Keratinocyte (primary cell): ENCODE measurements at regions not wholly inside any gene's neighbourhood (a gene's known extent, or its start where the extent isn't known, plus 50 kb on each side); places are given as distances from the start of the nearest gene placed in this dataset.
A peak's percentile ranks its signal among the peaks of the same experiment; 100 is the strongest.

Experiments
- DNase-seq: peaks from one replicate; pipeline ENCODE4 v3.0.0-alpha.2; 2011; ENCODE audit warnings: low read depth, missing footprints, low spot score
- FAIRE-seq: peaks from 2 replicates; lab custom pipeline; 2011; peaks lifted over from hg19 to GRCh38; lab: Jason Lieb, UNC
- H2AFZ ChIP-seq: 2 replicates; pipeline ENCODE4 v1.6.0; 2012; ENCODE audit warnings: low read length, control low read depth, inconsistent platforms; ENCODE audit not compliant: control insufficient read depth
- H3K27ac ChIP-seq: 2 replicates; pipeline ENCODE4 v1.5.1; 2011; ENCODE audit warnings: low read length; ENCODE audit not compliant: control insufficient read depth, insufficient read depth
- H3K27me3 ChIP-seq: 3 replicates; pipeline ENCODE4 v1.6.0; 2011; ENCODE audit warnings: low read length; ENCODE audit not compliant: control insufficient read depth, insufficient read depth; ENCODE audit errors: extremely low read depth
- H3K36me3 ChIP-seq, 2 experiments: 2 replicates in 1 of 2; 3 replicates in 1 of 2; pipeline ENCODE4 v1.5.1; 2011; ENCODE audit warnings: low read length in 2 of 2, mild to moderate bottlenecking in 1 of 2; ENCODE audit not compliant: control insufficient read depth in 2 of 2, insufficient read depth in 2 of 2; ENCODE audit errors: extremely low read depth in 1 of 2
- H3K4me1 ChIP-seq: 3 replicates; pipeline ENCODE4 v1.5.1; 2011; ENCODE audit warnings: low read length; ENCODE audit not compliant: control insufficient read depth, insufficient read depth; ENCODE audit errors: extremely low read depth
- H3K4me2 ChIP-seq: 3 replicates; pipeline ENCODE4 v1.6.0; 2011; ENCODE audit warnings: low read depth, low read length; ENCODE audit not compliant: control insufficient read depth, insufficient read depth; ENCODE audit errors: extremely low read depth
- H3K4me3 ChIP-seq, 3 experiments: fragments of 200-600 bp in 1 of 3; sonication (generic) in 1 of 3; 2 replicates in 2 of 3; 3 replicates in 1 of 3; pipeline ENCODE4 v1.5.1; 2011 to 2016; ENCODE audit warnings: low read length in 3 of 3, mild to moderate bottlenecking in 3 of 3, control low read depth in 2 of 3, inconsistent platforms in 1 of 3, low read depth in 1 of 3, mixed read lengths in 1 of 3, mixed run types in 1 of 3, moderate library complexity in 1 of 3; ENCODE audit not compliant: control insufficient read depth in 2 of 3, insufficient read depth in 2 of 3; ENCODE audit errors: extremely low read depth in 1 of 3
- H3K79me2 ChIP-seq: 2 replicates; pipeline ENCODE4 v1.6.0; 2012; ENCODE audit warnings: low read length; ENCODE audit not compliant: control insufficient read depth, insufficient read depth
- H3K9ac ChIP-seq: 3 replicates; pipeline ENCODE4 v1.6.0; 2011; ENCODE audit warnings: low read length; ENCODE audit not compliant: control insufficient read depth, insufficient read depth; ENCODE audit errors: extremely low read depth
- H3K9me1 ChIP-seq: 3 replicates; pipeline ENCODE4 v1.6.0; 2011; ENCODE audit warnings: low read length; ENCODE audit not compliant: control insufficient read depth, insufficient read depth; ENCODE audit errors: extremely low read depth
- H3K9me3 ChIP-seq: 2 replicates; pipeline ENCODE4 v1.5.1; 2012; ENCODE audit warnings: low read depth, low read length; ENCODE audit not compliant: control insufficient read depth
- H4K20me1 ChIP-seq: 3 replicates; pipeline ENCODE4 v1.6.0; 2011; ENCODE audit warnings: low read length; ENCODE audit not compliant: control insufficient read depth, insufficient read depth; ENCODE audit errors: extremely low read depth
- EZH2 ChIP-seq: IDR thresholded peaks from one replicate; pipeline ENCODE4 v1.6.1; 2012; ENCODE audit warnings: inconsistent platforms, mild to moderate bottlenecking, low read length, moderate library complexity
- dilution Hi-C: fragments of 300-500 bp; cut with MboI; formaldehyde crosslinking; loops from one replicate; pipeline ENCODE4 v1.7.0; 2020; ENCODE audit warnings: low sequenced_read_pairs; ENCODE audit not compliant: extremely low pct_ligation_motif_present
- TF ChIP-seq, protein P1 (sequence below), 3 experiments: IDR thresholded peaks in 1 of 3; conservative IDR thresholded peaks in 1 of 3; optimal IDR thresholded peaks in 1 of 3; 2 replicates in 2 of 3; 3 replicates in 1 of 3; pipeline versions ENCODE3 to v1.5.1; 2011; ENCODE audit warnings: low read length in 3 of 3, mild to moderate bottlenecking in 3 of 3, moderate library complexity in 2 of 3, control low read depth in 1 of 3, inconsistent platforms in 1 of 3; ENCODE audit not compliant: insufficient read depth in 2 of 3; ENCODE audit errors: extremely low read depth in 1 of 3

DNA sequence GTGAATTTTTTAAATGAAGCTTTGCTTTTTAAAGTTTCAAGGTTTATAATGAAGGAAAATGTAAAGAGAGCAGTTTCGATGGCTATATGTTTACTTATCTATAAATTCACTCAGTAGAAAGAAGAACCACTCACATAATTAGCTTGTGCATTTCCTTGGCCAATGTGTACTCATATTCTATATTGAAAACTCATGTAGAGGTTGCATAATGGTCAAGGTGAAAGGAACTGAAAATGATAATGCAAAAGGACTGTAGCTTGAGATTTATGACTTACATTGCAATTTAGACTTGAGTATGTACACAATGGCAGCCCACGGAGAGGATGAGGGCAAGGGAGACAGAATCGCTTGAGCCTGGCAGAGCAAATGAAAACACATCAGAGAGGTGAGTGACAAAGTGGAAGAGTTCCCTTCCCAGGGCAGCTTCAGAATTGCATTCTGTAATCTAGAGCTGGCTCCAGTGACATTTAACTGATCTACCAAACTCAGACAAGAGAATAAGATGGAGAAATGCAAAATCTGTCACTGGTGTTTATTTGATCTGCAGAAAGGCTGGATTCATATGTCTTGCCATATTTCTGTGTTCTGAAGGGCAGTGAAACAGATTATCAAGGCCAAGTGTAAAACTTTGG, 191.8 kb downstream of the TMEM200A start:
- no peaks in the 10 kb centered on the region for H4K20me1 ChIP-seq
- no peaks in the 10 kb centered on the region for H3K9me1 ChIP-seq
- dilution Hi-C loops: no loop called here
- no peak overlapping the region for H2AFZ ChIP-seq
- DNase-seq (no peak), FAIRE-seq (peak; percentile 5)
- H3K79me2 ChIP-seq: no peaks in the 10 kb centered on the region
- no peak overlapping the region for H3K27ac ChIP-seq
- TF ChIP-seq, protein P1, sequence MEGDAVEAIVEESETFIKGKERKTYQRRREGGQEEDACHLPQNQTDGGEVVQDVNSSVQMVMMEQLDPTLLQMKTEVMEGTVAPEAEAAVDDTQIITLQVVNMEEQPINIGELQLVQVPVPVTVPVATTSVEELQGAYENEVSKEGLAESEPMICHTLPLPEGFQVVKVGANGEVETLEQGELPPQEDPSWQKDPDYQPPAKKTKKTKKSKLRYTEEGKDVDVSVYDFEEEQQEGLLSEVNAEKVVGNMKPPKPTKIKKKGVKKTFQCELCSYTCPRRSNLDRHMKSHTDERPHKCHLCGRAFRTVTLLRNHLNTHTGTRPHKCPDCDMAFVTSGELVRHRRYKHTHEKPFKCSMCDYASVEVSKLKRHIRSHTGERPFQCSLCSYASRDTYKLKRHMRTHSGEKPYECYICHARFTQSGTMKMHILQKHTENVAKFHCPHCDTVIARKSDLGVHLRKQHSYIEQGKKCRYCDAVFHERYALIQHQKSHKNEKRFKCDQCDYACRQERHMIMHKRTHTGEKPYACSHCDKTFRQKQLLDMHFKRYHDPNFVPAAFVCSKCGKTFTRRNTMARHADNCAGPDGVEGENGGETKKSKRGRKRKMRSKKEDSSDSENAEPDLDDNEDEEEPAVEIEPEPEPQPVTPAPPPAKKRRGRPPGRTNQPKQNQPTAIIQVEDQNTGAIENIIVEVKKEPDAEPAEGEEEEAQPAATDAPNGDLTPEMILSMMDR (optimal IDR thresholded peaks at IDR 0.05 in 1 of 3, IDR thresholded peaks at IDR 0.05 in 1 of 3, conservative IDR thresholded peaks at IDR 0.05 in 1 of 3; ENCODE audit: extremely low read depth in 1 of 3, insufficient read depth in 2 of 3, low read length in 3 of 3): no peak
- TF ChIP-seq EZH2: no peak
- H3K9ac ChIP-seq: no peak overlapping the region
- H3K27me3 ChIP-seq: no peaks in the 10 kb centered on the region
- no peaks in the 10 kb centered on the region for H3K4me1 ChIP-seq
- H3K36me3 ChIP-seq: no peaks in the 10 kb centered on the region
- no peak overlapping the region for H3K4me3 ChIP-seq
- no peaks in the 10 kb centered on the region for H3K9me3 ChIP-seq
- no peak overlapping the region for H3K4me2 ChIP-seq

DNA sequence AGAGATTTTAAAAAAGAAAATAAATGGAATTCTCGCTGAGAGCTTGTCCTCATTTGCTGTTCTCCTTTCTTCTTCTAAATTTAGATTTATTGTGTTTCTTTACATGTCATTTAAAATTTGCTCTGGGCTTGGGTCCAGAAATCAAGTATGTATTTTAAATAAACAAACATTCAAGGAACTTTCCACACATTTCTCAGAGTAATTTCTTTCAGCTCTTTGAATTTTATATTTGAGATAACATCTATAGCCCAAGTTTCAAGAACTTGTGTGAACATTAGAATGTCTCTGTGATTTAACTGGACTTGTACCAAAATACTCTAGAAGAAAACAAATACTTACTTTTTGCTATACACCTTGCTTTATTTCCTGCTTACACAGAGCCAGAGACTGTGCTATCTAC, 192.3 kb downstream of the TMEM200A start:
- Histone ChIP-seq H3K9ac (no peak overlapping the region), H3K9me1 (no peaks in the 10 kb centered on the region), H3K79me2 (no peaks in the 10 kb centered on the region), H4K20me1 (no peaks in the 10 kb centered on the region), H3K4me3 (no peak overlapping the region), H3K27me3 (no peaks in the 10 kb centered on the region), H3K9me3 (no peaks in the 10 kb centered on the region), H3K4me1 (no peaks in the 10 kb centered on the region), H3K4me2 (no peak overlapping the region), H2AFZ (no peak overlapping the region), H3K36me3 (no peaks in the 10 kb centered on the region), H3K27ac (no peak overlapping the region)
- no peak for DNase-seq
- TF ChIP-seq EZH2: no peak
- TF ChIP-seq, protein P1 (optimal IDR thresholded peaks at IDR 0.05 in 1 of 3, IDR thresholded peaks at IDR 0.05 in 1 of 3, conservative IDR thresholded peaks at IDR 0.05 in 1 of 3; ENCODE audit: extremely low read depth in 1 of 3, insufficient read depth in 2 of 3, low read length in 3 of 3): no peak
- no peak for FAIRE-seq
- dilution Hi-C loops: no loop called here
